K562 (cell line): ENCODE measurements at regions not wholly inside any gene's neighbourhood (a gene's known extent, or its start where the extent isn't known, plus 50 kb on each side); places are given as distances from the start of the nearest gene placed in this dataset.

Source experiments
- POLR2AphosphoS2 ChIP-seq: IDR thresholded peaks from 2 replicates; pipeline ENCODE4 v1.6.1; 2012; ENCODE audit warnings: low read length, improper control_type of control experiment
- RAD21 ChIP-seq, 2 experiments: fragments of 250-450 bp in 1 of 2; fragments of 450-650 bp in 1 of 2; sonication (Bioruptor Pico) in 1 of 2; formaldehyde crosslinking in 1 of 2; IDR thresholded peaks in 1 of 2; conservative IDR thresholded peaks in 1 of 2; 2 replicates each; pipeline versions ENCODE4 v1.4.0 to v1.8.0; 2020 to 2022; ENCODE audit warnings: mild to moderate bottlenecking in 2 of 2, moderate library complexity in 1 of 2
- TF ChIP-seq, protein P1 (sequence below), 3 experiments: IDR thresholded peaks in 2 of 3; conservative IDR thresholded peaks in 1 of 3; 2 replicates each; pipeline ENCODE4 v1.5.1; 2011 to 2012; ENCODE audit warnings: low read length in 3 of 3, mild to moderate bottlenecking in 3 of 3, control low read depth in 2 of 3, improper control_type of control experiment in 1 of 3, inconsistent platforms in 1 of 3, low read depth in 1 of 3, mixed read lengths in 1 of 3, moderate library complexity in 1 of 3; ENCODE audit not compliant: insufficient read depth in 2 of 3
- TF ChIP-seq, protein P2 (sequence below): fragments of 250-450 bp; sonication (Bioruptor Pico); IDR thresholded peaks from 2 replicates; pipeline ENCODE4 v1.9.0; 2021; ENCODE audit warnings: mild to moderate bottlenecking

DNA sequence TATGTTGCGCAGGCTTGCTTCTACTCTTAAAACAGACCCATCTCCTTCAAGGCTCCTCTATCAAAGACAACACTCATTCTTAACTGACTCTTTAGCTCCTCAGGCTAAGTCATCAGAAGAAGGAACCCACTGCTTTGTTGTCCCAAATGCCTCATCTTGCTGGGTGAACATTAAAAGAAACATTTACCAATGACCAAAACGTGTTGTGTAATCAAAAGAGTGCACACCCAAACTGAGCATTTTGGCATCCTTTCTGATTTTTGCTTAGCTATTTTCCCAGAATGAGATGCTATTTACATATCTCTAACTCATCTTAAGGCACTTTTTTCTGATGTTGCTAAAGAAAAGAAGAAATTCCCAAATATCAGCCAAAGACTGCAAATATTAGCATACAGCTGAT, 131.7 kb upstream of the VCX3A start:
- TF ChIP-seq RAD21 (CRISPR knock-in tag; conservative IDR thresholded peaks at IDR 0.05 in 1 of 2, IDR thresholded peaks at IDR 0.05 in 1 of 2), result no peak
- TF ChIP-seq, protein P1, sequence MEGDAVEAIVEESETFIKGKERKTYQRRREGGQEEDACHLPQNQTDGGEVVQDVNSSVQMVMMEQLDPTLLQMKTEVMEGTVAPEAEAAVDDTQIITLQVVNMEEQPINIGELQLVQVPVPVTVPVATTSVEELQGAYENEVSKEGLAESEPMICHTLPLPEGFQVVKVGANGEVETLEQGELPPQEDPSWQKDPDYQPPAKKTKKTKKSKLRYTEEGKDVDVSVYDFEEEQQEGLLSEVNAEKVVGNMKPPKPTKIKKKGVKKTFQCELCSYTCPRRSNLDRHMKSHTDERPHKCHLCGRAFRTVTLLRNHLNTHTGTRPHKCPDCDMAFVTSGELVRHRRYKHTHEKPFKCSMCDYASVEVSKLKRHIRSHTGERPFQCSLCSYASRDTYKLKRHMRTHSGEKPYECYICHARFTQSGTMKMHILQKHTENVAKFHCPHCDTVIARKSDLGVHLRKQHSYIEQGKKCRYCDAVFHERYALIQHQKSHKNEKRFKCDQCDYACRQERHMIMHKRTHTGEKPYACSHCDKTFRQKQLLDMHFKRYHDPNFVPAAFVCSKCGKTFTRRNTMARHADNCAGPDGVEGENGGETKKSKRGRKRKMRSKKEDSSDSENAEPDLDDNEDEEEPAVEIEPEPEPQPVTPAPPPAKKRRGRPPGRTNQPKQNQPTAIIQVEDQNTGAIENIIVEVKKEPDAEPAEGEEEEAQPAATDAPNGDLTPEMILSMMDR (IDR thresholded peaks at IDR 0.05 in 2 of 3, conservative IDR thresholded peaks at IDR 0.05 in 1 of 3; ENCODE audit: insufficient read depth in 2 of 3, low read depth in 1 of 3, low read length in 3 of 3), result no peak
- TF ChIP-seq POLR2AphosphoS2, result no peak
- TF ChIP-seq, protein P2, sequence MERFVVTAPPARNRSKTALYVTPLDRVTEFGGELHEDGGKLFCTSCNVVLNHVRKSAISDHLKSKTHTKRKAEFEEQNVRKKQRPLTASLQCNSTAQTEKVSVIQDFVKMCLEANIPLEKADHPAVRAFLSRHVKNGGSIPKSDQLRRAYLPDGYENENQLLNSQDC (CRISPR knock-in tag), result no peak
